Neutrophil (primary cell): ENCODE measurements at regions not wholly inside any gene's neighbourhood (a gene's known extent, or its start where the extent isn't known, plus 50 kb on each side); places are given as distances from the start of the nearest gene placed in this dataset.

ENCODE experiments used
- H3K27ac ChIP-seq: fragments of 200-600 bp; sonication (generic); 2 replicates; pipeline ENCODE4 v1.5.1; 2016; ENCODE audit warnings: mild to moderate bottlenecking, moderate library complexity
- H3K27me3 ChIP-seq: fragments of 200-600 bp; sonication (generic); 2 replicates; pipeline ENCODE4 v1.6.0; 2016; ENCODE audit warnings: mild to moderate bottlenecking
- H3K36me3 ChIP-seq: fragments of 200-600 bp; sonication (generic); 2 replicates; pipeline ENCODE4 v1.5.1; 2017
- H3K4me1 ChIP-seq, 2 experiments: fragments of 200-600 bp in 1 of 2; sonication (generic) in 1 of 2; 1 replicate in 1 of 2; 2 replicates in 1 of 2; pipeline versions ENCODE4 v1.5.1 to v1.6.1; 2013 to 2016; ENCODE audit warnings: low read depth in 1 of 2, low read length in 1 of 2, mild to moderate bottlenecking in 1 of 2, moderate library complexity in 1 of 2; ENCODE audit not compliant: control insufficient read depth in 1 of 2, insufficient read depth in 1 of 2
- H3K4me3 ChIP-seq, 2 experiments: fragments of 200-600 bp in 1 of 2; sonication (generic) in 1 of 2; 1 replicate in 1 of 2; 2 replicates in 1 of 2; pipeline ENCODE4 v1.5.1; 2013 to 2016; ENCODE audit warnings: low read depth in 1 of 2, low read length in 1 of 2, mild to moderate bottlenecking in 1 of 2, moderate library complexity in 1 of 2
- H3K9me3 ChIP-seq: fragments of 200-600 bp; sonication (generic); 2 replicates; pipeline ENCODE4 v1.5.1; 2016
- CTCF ChIP-seq: fragments of 200-600 bp; sonication (generic); IDR thresholded peaks from 2 replicates; pipeline ENCODE4 v1.5.1; 2016; ENCODE audit warnings: antibody characterized with exemption

DNA sequence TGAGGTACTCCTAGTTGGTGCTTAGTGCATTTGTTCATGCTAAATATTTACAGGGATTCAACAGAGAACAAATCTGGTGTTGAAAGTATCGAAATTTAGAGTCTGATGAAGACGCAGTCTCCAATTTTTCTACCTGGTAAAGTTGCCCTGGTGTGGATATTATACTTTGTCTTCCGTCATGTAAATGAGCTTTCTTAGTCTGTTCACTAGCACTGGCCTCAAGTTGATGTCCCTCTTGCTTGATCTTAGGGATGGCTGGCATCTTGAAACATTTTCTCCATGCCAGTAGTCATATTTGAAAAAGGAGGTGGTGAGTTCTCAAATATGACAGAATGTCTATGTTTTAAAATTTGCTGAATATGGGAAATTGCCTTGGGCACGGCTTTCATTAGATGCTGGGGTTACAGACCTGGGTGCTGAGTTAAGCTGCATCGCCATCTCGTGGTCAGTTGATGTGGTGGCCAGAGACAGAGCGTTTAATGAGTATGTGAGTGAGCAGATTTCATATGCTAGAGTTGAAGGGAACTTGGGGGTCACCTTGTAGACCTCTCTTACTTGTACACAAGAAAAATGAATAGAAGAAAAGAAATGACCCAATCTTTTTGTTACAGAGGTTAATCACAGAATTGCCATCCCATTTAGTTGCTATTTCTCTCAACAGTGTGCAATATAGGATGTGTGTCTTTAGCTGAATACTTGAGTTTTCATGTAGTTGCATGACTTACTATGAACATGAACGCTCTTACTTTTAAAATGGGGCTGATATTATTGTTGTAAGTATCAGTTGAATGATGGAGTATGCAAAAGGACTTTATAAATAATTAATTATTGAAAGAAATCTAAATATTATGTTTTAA lies 172.8 kb upstream of the DCN start:
- no peaks in the 10 kb centered on the region for H3K27me3 ChIP-seq
- no peak for TF ChIP-seq CTCF

DNA sequence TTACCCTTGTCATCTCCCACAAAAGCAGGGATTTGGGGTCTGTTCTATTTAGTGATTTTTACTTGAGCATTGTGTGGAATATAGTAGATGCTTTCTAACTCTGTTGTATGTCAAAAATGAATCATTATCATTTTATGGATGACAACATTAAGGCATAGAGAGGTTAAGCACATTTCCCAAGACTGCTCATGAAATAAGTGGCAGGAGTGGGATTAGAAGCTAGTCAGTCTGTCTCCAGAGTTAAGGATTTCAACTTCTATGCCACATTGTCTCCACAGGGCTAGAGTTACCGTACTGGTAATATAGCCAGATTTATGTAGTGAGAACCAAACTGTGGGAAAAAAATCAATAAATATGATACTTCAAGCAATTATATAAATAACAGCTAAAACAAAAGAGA lies 170.6 kb upstream of the DCN start:
- no peaks in the 10 kb centered on the region for H3K4me1 ChIP-seq
- H3K27me3 ChIP-seq, result no peaks in the 10 kb centered on the region
- no peak for TF ChIP-seq CTCF

More for the DNA sequence above, 172.8 kb upstream of the DCN start:
- H3K27ac ChIP-seq, result no peak overlapping the region
- H3K4me3 ChIP-seq, result no peak overlapping the region
- no peaks in the 10 kb centered on the region for H3K9me3 ChIP-seq
- H3K4me1 ChIP-seq, result no peaks in the 10 kb centered on the region
- H3K36me3 ChIP-seq, result no peaks in the 10 kb centered on the region

GRCh38 chr12:91349476-91349875 lies 166.9 kb upstream of the DCN start:
- H3K4me3 ChIP-seq, result no peak overlapping the region
- no peak overlapping the region for H3K27ac ChIP-seq
- no peaks in the 10 kb centered on the region for H3K36me3 ChIP-seq
- no peaks in the 10 kb centered on the region for H3K4me1 ChIP-seq
- H3K9me3 ChIP-seq, result no peaks in the 10 kb centered on the region
- peaks cover 5% of the 10 kb centered on the region for H3K27me3 ChIP-seq
- no peak for TF ChIP-seq CTCF

More for the DNA sequence above, 170.6 kb upstream of the DCN start:
- Histone ChIP-seq H3K36me3 (no peaks in the 10 kb centered on the region), H3K9me3 (no peaks in the 10 kb centered on the region), H3K4me3 (no peak overlapping the region), H3K27ac (no peak overlapping the region)

GRCh38 chr12:91347481-91348214 lies 165.0 kb upstream of the DCN start:
- no peaks in the 10 kb centered on the region for H3K9me3 ChIP-seq
- H3K27me3 ChIP-seq, result peaks cover 5% of the 10 kb centered on the region
- no peaks in the 10 kb centered on the region for H3K36me3 ChIP-seq
- TF ChIP-seq CTCF, result no peak
- H3K4me3 ChIP-seq, result no peak overlapping the region
- no peaks in the 10 kb centered on the region for H3K4me1 ChIP-seq
- H3K27ac ChIP-seq, result no peak overlapping the region

GRCh38 chr12:91346827-91347226 lies 164.2 kb upstream of the DCN start:
- TF ChIP-seq CTCF, result no peak

More at GRCh38 chr12:91346827-91347226, 164.2 kb upstream of the DCN start:
- Histone ChIP-seq H3K36me3 (no peaks in the 10 kb centered on the region), H3K4me3 (no peak overlapping the region), H3K4me1 (no peaks in the 10 kb centered on the region), H3K27ac (no peak overlapping the region), H3K9me3 (no peaks in the 10 kb centered on the region), H3K27me3 (peaks cover 5% of the 10 kb centered on the region)
